HG03378 (cell line): ENCODE measurements at regions not wholly inside any gene's neighbourhood (a gene's known extent, or its start where the extent isn't known, plus 50 kb on each side); places are given as distances from the start of the nearest gene placed in this dataset.

Source experiments
- ATAC-seq: cut with Tn5 transposase; IDR thresholded peaks from one replicate; pipeline ENCODE4 v1.9.1; 2021; ENCODE audit warnings: mild to moderate bottlenecking, moderate library complexity; ENCODE audit not compliant: unreplicated experiment

GRCh38 chr5:174307031-174307408 lies 261.5 kb downstream of the NSG2 start:
- ATAC-seq: no peak

DNA sequence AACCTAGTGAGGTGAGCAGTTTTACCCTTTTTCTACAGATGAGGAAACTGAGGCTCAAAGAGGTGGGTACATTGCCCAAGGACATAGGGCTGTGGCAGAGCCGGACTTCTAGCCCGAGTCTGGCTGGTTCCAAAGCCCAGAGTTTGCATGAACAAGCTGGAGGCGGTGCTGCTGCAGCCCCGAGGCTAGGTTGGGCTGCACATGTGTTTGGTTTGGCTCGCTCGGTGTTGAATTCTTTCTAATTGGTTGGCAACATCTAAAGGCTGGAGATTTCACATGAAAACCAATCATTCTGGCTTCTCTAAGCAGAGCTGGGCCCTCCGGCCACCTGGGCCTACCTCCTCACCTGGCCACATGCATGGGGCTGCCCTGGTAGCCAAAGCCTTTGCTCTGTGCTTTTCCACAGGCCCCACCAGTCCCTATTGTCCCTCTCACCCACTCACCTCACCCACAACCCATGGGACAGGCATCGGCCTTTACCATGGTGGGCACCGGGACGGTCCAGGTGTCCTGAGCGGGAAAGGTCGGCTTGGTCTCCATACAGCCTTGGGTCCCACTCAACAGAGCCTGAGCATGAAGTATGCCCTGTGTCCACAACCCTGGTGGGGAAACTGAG lies 262.3 kb downstream of the NSG2 start:
- no peak for ATAC-seq

GRCh38 chr5:174309131-174309795 lies 263.8 kb downstream of the NSG2 start:
- no peak for ATAC-seq

- no peak for ATAC-seq
Measured at GRCh38 chr5:174310243-174310642, 264.7 kb downstream of the NSG2 start.

DNA sequence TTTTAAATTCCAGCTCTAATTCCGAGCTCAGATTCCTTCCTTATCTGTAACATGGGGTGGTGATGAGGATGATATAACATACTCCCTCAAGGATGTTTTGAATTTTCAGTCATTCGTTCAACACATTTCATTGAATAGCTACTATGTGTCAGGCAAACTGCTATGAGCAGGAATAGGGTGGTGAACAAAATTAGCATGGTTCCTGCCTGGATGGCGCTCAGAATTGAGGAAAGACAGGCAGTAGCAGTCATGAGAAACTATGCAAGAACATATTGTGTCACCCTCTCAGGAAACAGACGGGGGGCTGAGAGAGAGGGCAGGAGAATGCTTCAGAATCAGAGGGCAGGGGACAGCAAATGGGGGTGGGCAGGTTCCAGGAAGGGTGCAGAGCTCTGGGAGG lies 265.2 kb downstream of the NSG2 start:
- no peak for ATAC-seq

- ATAC-seq: no peak
Measured at GRCh38 chr5:174311121-174311520, 265.6 kb downstream of the NSG2 start.

DNA sequence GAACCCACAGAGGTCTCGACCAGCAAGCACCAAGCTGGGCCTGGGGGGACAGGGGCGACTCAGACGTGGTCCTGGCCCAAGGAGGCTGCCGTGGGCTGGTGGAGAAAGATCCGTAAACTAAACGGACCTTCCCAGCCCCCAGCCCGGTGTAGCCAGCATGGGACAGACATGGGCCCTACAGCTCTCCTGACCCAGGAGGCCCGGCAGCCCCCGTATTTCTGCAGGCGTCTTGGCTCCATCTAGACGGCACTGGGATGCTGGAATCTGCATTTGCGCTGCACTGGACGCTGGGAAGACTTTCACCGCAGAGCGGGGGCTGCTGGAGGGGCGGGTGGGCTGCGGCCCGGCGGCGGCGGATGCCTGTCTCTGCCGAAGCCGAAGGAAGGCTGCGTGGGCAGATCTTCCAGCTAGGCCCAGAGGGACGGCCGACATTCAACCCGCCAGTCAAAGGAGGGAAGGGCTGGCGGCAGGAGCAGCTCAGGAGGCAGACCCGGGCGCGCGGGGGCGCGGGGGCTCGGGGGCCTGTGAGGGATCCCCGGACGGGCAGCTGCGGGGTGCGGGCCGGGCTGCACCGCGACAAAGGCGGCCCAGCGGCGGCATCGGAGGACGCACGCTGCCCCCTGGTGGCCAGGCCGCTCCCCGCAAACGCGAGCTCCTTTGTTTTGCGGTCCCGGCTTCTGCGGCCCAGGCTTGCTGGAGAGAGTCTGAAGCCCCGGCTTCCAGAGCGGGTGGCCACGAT lies 266.2 kb downstream of the NSG2 start:
- no peak for ATAC-seq

DNA sequence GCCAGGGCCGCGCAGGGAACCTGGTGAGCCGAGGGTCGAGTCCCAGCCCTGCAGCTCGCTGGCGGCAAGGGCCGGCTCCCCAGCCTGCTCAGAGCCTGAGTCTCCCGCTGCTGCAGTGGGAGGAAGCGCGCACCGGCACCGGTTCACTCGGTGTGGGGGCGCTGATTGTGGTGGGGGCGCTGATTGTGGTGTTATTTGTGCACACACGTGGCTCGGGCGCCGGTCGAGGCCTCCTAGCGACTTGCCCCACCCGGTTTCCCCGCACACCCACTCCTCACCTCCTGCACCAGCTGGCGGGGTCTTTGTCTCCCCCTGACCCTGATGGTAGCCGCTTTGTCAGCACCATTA lies 266.7 kb downstream of the NSG2 start:
- ATAC-seq: no peak

- ATAC-seq: no peak
Measured at GRCh38 chr5:174312641-174313040, 267.1 kb downstream of the NSG2 start.

DNA sequence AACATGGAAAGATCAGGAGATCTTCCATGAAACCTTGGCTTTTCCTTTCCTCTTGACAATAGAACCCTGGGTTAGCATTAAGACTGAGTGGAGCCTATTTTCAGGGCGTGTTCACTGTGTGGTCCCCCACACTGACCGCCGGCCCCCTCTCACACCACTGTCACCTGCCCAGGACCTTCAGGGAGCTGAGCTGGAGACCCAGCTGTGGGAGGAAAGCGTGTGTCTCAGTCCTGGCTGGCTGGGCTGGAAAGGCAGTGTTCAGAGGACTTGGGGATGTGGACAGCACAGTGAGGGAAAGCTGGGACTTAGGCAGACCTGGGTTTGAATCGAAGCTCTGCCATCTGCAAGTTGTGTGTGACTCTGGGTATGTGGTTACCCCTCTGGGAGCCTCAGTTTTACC lies 268.1 kb downstream of the NSG2 start:
- no peak for ATAC-seq

DNA sequence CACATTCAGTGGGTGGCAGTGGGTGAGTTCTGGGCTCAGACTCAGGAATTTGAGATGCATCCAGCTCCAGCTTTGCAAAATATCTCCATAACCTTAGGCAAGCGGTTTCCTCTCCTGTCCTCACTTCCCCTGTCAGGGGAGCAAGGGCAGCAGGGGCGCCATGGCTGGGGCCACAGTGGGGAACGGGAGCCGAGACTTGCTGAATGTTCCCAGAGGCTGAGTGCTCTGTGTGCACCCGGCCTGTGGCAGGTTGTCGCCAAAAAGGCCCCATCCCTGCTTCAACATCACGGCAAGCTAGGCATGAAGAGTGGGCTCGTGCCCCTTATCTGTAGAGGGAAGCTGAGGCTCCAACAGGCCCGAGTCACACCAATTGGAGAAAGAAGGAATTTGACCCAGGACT lies 268.8 kb downstream of the NSG2 start:
- ATAC-seq: no peak

- no peak for ATAC-seq
Measured at GRCh38 chr5:174315471-174315870, 270.0 kb downstream of the NSG2 start.

- ATAC-seq: no peak
Measured at GRCh38 chr5:174315871-174316270, 270.4 kb downstream of the NSG2 start.

- ATAC-seq: no peak
Measured at GRCh38 chr5:174316326-174316725, 270.8 kb downstream of the NSG2 start.

GRCh38 chr5:174317256-174317894 lies 271.9 kb downstream of the NSG2 start:
- ATAC-seq: no peak

DNA sequence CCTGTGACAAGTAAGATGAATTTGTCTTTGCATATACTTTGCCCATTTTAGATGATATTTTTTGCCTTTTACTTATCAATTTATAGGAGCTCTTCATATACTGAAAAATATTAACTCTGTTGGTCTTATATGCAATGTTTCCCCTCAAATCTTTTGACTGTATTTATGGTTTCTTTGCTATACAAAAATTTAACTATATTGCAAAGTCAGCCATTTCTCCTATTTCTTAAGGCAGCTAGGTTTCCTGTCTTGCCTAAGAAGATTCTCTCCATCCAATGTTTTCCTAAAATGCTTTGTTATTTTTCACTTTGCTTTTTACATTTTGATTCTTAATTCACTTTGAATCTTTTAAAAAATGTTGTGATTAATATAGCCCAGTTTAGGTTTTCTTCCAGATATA lies 273.1 kb downstream of the NSG2 start:
- no peak for ATAC-seq

DNA sequence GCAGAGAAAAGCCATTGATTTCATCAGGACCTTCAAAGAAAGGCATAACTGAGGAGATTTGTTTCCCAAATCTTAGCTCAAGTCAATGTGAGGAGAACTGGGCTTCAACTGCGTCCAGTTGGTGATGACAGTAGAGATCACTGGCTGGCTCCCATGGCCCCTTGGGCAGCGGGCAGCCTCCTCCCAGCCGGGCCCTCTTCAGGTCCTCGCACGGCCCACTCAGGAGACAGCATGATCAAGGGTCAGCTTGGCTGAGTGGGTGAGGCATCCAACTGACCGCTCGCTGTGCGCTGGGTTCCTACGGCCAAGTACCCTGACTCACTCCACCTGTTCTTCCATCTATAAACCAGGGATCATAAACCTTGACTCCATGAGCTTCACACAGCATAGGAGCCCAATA lies 274.0 kb downstream of the NSG2 start:
- no peak for ATAC-seq

- ATAC-seq: no peak
Measured at GRCh38 chr5:174320051-174320450, 274.5 kb downstream of the NSG2 start.

DNA sequence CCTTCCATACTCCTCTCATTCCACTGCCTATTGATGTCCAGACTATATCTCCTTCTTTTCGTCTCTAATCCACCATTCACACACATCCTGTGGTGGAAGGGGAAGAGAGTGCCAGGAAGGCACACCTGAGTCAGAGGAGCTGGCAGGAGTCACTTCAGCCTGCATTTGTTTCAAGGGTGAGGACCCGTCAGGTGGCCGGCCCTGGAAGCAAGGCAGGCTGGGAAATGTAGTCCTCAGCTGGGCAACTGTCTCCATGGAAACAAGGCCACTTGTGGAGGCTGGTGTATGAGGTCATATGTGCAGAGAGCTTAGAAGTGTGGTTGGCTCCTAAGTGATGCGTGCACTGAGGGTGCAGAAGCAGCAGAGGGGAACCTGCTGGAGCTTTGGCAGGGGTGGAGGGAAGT lies 278.4 kb downstream of the NSG2 start:
- ATAC-seq: no peak

- no peak for ATAC-seq
Measured at GRCh38 chr5:174324680-174325079, 279.2 kb downstream of the NSG2 start.

DNA sequence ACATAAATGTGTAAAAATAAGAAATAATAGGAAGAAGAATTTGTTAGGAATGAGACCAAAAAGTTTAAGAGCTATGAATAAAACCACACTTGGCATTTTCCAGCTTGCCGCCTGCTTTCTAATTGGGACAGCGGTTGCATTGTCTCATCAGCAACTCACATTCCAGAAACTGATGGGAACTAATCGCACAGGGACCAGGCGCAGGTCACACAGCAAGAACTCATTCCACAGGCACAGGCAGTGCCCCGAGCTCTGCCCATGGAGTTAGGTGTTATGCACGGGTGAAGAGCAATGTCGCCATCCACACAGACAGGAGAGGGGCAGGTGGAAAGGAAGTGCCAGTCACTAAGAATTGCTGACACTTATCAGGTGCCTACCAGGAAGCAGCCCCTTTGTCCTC lies 279.9 kb downstream of the NSG2 start:
- ATAC-seq: no peak

GRCh38 chr5:174325961-174326360 lies 280.5 kb downstream of the NSG2 start:
- ATAC-seq: no peak
